ENCODE measurements at regions not wholly inside any gene's neighbourhood (a gene's known extent, or its start where the extent isn't known, plus 50 kb on each side); places are given as distances from the start of the nearest gene placed in this dataset.
"Not testable (repeated sequence)": the region's sequence is repeated elsewhere in the genome, so short reads cannot be mapped to it uniquely, and the experiment has no call there.

DNA sequence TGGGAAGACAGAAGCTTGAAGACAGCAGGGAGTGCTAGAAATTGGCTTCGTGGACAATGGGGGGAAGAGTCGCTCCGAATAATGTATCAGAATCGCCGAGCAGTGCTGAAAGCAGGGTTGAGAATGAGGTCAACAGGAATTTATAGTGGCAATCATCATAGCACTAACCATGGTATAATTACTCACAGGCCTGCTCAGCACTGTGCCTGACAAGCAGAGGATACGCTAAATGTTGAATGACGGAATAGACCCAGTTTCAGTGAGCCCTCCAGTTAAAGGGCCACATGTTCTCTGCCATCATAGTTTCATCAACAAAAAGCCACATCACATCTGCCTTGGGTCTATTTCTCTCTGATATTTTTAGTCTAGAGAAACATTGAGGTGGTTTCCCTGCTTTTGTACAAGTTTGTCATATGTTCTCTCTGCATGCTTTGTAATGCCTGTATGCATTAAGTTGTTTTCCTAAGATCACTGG lies 130.3 kb upstream of the EGLN3 start:
- FAIRE-seq = no peak
- Histone ChIP-seq H3K9ac (ENCODE audit: low read length in 3 of 3) (no peak overlapping the region), H3K4me1 (ENCODE audit: control insufficient read depth in 2 of 3, insufficient read depth in 2 of 3, low read depth in 1 of 3, low read length in 3 of 3) (peaks cover 0 to 6% (median 3%) of the 10 kb centered on the region in 3 donors), H3K9me3 (ENCODE audit: control insufficient read depth in 2 of 3, insufficient read depth in 1 of 3, low read length in 3 of 3) (no peaks in the 10 kb centered on the region), H3K36me3 (ENCODE audit: control insufficient read depth in 2 of 3, insufficient read depth in 3 of 3, low read length in 3 of 3) (no peaks in the 10 kb centered on the region), H3K27ac (ENCODE audit: low read depth in 2 of 2, low read length in 2 of 2) (peak overlapping the region; percentile 35 to 68), H3K27me3 (ENCODE audit: control insufficient read depth, insufficient read depth, low read length) (no peaks in the 10 kb centered on the region), H3K4me3 (ENCODE audit: low read length in 3 of 3) (no peak overlapping the region)
- peak in 2 of 5 donors; percentile 28 to 43 for DNase-seq
- intact Hi-C loops (cut with DNase I) = no loop called here
- TF ChIP-seq, protein P1, sequence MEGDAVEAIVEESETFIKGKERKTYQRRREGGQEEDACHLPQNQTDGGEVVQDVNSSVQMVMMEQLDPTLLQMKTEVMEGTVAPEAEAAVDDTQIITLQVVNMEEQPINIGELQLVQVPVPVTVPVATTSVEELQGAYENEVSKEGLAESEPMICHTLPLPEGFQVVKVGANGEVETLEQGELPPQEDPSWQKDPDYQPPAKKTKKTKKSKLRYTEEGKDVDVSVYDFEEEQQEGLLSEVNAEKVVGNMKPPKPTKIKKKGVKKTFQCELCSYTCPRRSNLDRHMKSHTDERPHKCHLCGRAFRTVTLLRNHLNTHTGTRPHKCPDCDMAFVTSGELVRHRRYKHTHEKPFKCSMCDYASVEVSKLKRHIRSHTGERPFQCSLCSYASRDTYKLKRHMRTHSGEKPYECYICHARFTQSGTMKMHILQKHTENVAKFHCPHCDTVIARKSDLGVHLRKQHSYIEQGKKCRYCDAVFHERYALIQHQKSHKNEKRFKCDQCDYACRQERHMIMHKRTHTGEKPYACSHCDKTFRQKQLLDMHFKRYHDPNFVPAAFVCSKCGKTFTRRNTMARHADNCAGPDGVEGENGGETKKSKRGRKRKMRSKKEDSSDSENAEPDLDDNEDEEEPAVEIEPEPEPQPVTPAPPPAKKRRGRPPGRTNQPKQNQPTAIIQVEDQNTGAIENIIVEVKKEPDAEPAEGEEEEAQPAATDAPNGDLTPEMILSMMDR (IDR thresholded peaks at IDR 0.05; ENCODE audit: borderline replicate concordance, extremely low read depth, insufficient read depth) = no peak

DNA sequence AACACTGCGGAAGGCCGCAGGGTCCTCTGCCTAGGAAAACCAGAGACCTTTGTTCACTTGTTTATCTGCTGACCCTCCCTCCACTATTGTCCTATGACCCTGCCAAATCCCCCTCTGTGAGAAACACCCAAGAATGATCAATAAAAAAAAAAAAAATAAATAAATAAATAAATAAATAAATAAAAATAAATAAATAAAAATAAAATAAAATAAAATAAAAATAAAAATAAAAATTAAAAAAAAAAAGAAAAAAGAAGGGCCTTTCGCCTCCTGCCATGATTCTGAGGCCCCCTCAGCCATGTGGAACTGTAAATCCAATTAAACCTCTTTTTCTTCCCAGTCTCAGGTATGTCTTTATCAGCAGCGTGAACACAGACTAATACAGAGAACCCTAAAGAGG lies 128.8 kb upstream of the EGLN3 start:
- H3K9ac ChIP-seq (ENCODE audit: low read length in 3 of 3); H3K27me3 ChIP-seq (ENCODE audit: control insufficient read depth, insufficient read depth, low read length); H3K27ac ChIP-seq (ENCODE audit: low read depth in 2 of 2, low read length in 2 of 2); H3K9me3 ChIP-seq (ENCODE audit: control insufficient read depth in 2 of 3, insufficient read depth in 1 of 3, low read length in 3 of 3); intact Hi-C loops (cut with DNase I); H3K4me3 ChIP-seq (ENCODE audit: low read length in 3 of 3); H3K36me3 ChIP-seq (ENCODE audit: control insufficient read depth in 2 of 3, insufficient read depth in 3 of 3, low read length in 3 of 3); H3K4me1 ChIP-seq (ENCODE audit: control insufficient read depth in 2 of 3, insufficient read depth in 2 of 3, low read depth in 1 of 3, low read length in 3 of 3); DNase-seq; FAIRE-seq: not testable (repeated sequence)

DNA sequence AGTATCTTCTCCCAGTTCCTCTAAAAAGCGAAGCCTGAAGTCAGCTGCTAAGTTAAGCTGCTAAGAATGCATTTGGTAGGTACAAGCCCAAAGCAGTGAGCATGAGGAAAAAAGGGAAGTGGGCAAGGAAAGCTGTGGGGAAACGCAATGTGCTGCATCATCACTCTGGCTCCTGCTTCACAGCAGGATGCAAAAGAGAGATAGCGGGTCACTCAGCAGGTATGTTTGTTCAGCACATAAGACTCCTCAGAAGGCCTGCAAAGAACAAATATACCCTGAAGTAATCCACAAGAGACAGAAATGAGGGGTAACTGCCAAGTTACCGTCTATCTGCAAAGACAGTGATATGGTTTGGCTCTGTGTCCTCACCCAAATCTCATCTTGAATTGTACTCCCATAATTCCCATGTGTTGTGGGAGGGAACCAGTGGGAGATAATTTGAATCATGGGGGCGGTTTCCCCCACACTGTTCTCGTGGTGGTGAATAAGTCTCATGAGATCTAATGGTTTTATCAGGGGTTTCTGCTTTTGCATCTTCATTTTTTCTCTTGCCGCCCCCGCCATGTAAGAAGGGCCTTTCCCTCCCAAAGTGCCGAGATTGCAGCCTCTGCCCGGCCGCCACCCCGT lies 127.4 kb upstream of the EGLN3 start:
- Histone ChIP-seq H3K36me3 (ENCODE audit: control insufficient read depth in 2 of 3, insufficient read depth in 3 of 3, low read length in 3 of 3) (no peaks in the 10 kb centered on the region), H3K4me3 (ENCODE audit: low read length in 3 of 3) (no peak overlapping the region), H3K4me1 (ENCODE audit: control insufficient read depth in 2 of 3, insufficient read depth in 2 of 3, low read depth in 1 of 3, low read length in 3 of 3) (peaks cover 0 to 6% (median 3%) of the 10 kb centered on the region in 3 donors), H3K9ac (ENCODE audit: low read length in 3 of 3) (no peak overlapping the region), H3K27me3 (ENCODE audit: control insufficient read depth, insufficient read depth, low read length) (no peaks in the 10 kb centered on the region), H3K9me3 (ENCODE audit: control insufficient read depth in 2 of 3, insufficient read depth in 1 of 3, low read length in 3 of 3) (no peaks in the 10 kb centered on the region), H3K27ac (ENCODE audit: low read depth in 2 of 2, low read length in 2 of 2) (no peak overlapping the region)
- TF ChIP-seq, protein P1 (IDR thresholded peaks at IDR 0.05; ENCODE audit: borderline replicate concordance, extremely low read depth, insufficient read depth) = no peak
- no peak for FAIRE-seq
- no peak for DNase-seq
- intact Hi-C loops (cut with DNase I) = no loop called here

DNA sequence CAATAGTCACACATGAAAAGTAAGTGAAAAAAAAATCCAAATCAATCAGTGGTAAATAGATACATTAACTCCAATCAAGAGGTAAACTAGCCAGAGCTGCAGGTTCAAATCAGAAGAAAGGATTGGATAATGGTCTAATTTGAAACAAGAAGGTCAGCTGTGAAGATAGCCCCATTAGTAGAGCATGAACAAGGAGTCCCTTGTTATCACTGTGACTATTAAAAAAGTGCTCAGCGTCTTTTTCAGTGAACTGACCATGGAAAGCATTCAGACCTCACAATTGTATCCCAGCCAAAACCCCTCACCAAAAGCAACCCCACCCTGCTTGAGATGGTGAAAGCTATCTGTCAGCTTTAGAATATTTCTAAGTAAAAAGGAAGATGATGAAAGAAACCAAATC lies 125.0 kb upstream of the EGLN3 start:
- H3K4me1 ChIP-seq (ENCODE audit: control insufficient read depth in 2 of 3, insufficient read depth in 2 of 3, low read depth in 1 of 3, low read length in 3 of 3) = peaks cover 0 to under 1% (median 0%) of the 10 kb centered on the region in 3 donors
- H3K27ac ChIP-seq (ENCODE audit: low read depth in 2 of 2, low read length in 2 of 2) = no peak overlapping the region
- FAIRE-seq = no peak
- no peak for DNase-seq
- H3K9me3 ChIP-seq (ENCODE audit: control insufficient read depth in 2 of 3, insufficient read depth in 1 of 3, low read length in 3 of 3) = no peaks in the 10 kb centered on the region
- TF ChIP-seq, protein P1 (IDR thresholded peaks at IDR 0.05; ENCODE audit: borderline replicate concordance, extremely low read depth, insufficient read depth) = no peak
- no peak overlapping the region for H3K9ac ChIP-seq (ENCODE audit: low read length in 3 of 3)
- no peaks in the 10 kb centered on the region for H3K36me3 ChIP-seq (ENCODE audit: control insufficient read depth in 2 of 3, insufficient read depth in 3 of 3, low read length in 3 of 3)
- intact Hi-C loops (cut with DNase I) = no loop called here
- H3K27me3 ChIP-seq (ENCODE audit: control insufficient read depth, insufficient read depth, low read length) = no peaks in the 10 kb centered on the region
- H3K4me3 ChIP-seq (ENCODE audit: low read length in 3 of 3) = no peak overlapping the region
